MM.1S (cell line): ENCODE measurements at regions not wholly inside any gene's neighbourhood (a gene's known extent, or its start where the extent isn't known, plus 50 kb on each side); places are given as distances from the start of the nearest gene placed in this dataset.

ENCODE experiments used
- DNase-seq: peaks from one replicate; pipeline ENCODE4 v3.0.0-alpha.2; 2015
- H2AFZ ChIP-seq: fragments of 300-600 bp; sonication (generic); 2 replicates; pipeline ENCODE4 v1.6.0; 2016; ENCODE audit warnings: antibody characterized with exemption, low read length
- H3F3A ChIP-seq: fragments of 300-600 bp; sonication (generic); 2 replicates; pipeline ENCODE4 v1.6.1; 2016; ENCODE audit warnings: mild to moderate bottlenecking, antibody characterized with exemption, low read length, moderate library complexity, mixed read lengths; ENCODE audit not compliant: insufficient read depth
- H3K27ac ChIP-seq: fragments of 300-600 bp; sonication (generic); 2 replicates; pipeline ENCODE4 v1.5.1; 2016; ENCODE audit warnings: mild to moderate bottlenecking, low read length
- H3K27me3 ChIP-seq: fragments of 300-600 bp; sonication (generic); replicated peaks from 2 replicates; pipeline ENCODE4 v1.6.0; 2016; ENCODE audit warnings: low read length; ENCODE audit not compliant: insufficient read depth
- H3K36me3 ChIP-seq: fragments of 300-600 bp; sonication (generic); replicated peaks from 2 replicates; pipeline ENCODE4 v1.6.1; 2016; ENCODE audit warnings: mild to moderate bottlenecking, low read length, mixed read lengths; ENCODE audit not compliant: insufficient read depth
- H3K4me1 ChIP-seq: fragments of 300-600 bp; sonication (generic); 2 replicates; pipeline ENCODE4 v1.6.1; 2016; ENCODE audit warnings: low read length, mixed read lengths
- H3K4me2 ChIP-seq: fragments of 300-600 bp; sonication (generic); 2 replicates; pipeline ENCODE4 v1.6.0; 2016; ENCODE audit warnings: low read depth, low read length
- H3K4me3 ChIP-seq: fragments of 300-600 bp; sonication (generic); 2 replicates; pipeline ENCODE4 v1.5.1; 2016; ENCODE audit warnings: low read length, mixed read lengths
- H3K79me2 ChIP-seq: fragments of 300-600 bp; sonication (generic); 2 replicates; pipeline ENCODE4 v1.6.1; 2016; ENCODE audit warnings: mixed run types, low read length, mixed read lengths
- H3K9ac ChIP-seq: fragments of 300-600 bp; sonication (generic); 2 replicates; pipeline ENCODE4 v1.6.1; 2016; ENCODE audit warnings: low read length, mixed read lengths
- H3K9me2 ChIP-seq: fragments of 300-600 bp; sonication (generic); replicated peaks from 2 replicates; pipeline ENCODE4 v1.6.1; 2016; ENCODE audit warnings: mild to moderate bottlenecking, low read length, mixed read lengths; ENCODE audit not compliant: insufficient read depth
- H3K9me3 ChIP-seq: fragments of 300-600 bp; sonication (generic); replicated peaks from 2 replicates; pipeline ENCODE4 v1.6.1; 2016; ENCODE audit warnings: mild to moderate bottlenecking, low read length, mixed read lengths; ENCODE audit not compliant: insufficient read depth
- H4K20me1 ChIP-seq: fragments of 300-600 bp; sonication (generic); 2 replicates; pipeline ENCODE4 v1.6.1; 2016; ENCODE audit warnings: mild to moderate bottlenecking, low read length, moderate library complexity, mixed read lengths; ENCODE audit not compliant: insufficient read depth
- CTCF ChIP-seq: fragments of 300-600 bp; sonication (generic); IDR thresholded peaks from 2 replicates; pipeline ENCODE4 v1.5.1; 2016; ENCODE audit warnings: antibody characterized with exemption, low read length, mixed read lengths
- EZH2 ChIP-seq: fragments of 300-600 bp; sonication (generic); optimal IDR thresholded peaks from 2 replicates; pipeline ENCODE3; 2017; ENCODE audit warnings: low read depth, mild to moderate bottlenecking, antibody characterized with exemption, low read length, mixed read lengths
- EZH2phosphoT487 ChIP-seq: fragments of 300-600 bp; sonication (generic); IDR thresholded peaks from 2 replicates; pipeline ENCODE4 v1.6.1; 2018; ENCODE audit warnings: antibody characterized with exemption, low read length

- H3K9me3 ChIP-seq, result no peaks in the 10 kb centered on the region
- H3K4me2 ChIP-seq, result no peak overlapping the region
- no peak overlapping the region for H3K27ac ChIP-seq
- no peaks in the 10 kb centered on the region for H3K4me1 ChIP-seq
- H3K79me2 ChIP-seq, result no peaks in the 10 kb centered on the region
- H3K4me3 ChIP-seq, result no peak overlapping the region
- H2AFZ ChIP-seq, result no peak overlapping the region
- TF ChIP-seq EZH2 (no peak), EZH2phosphoT487 (no peak), CTCF (no peak)
- H3K9ac ChIP-seq, result no peak overlapping the region
- no peaks in the 10 kb centered on the region for H3K36me3 ChIP-seq
- peaks cover 86% of the 10 kb centered on the region for H3K27me3 ChIP-seq
- DNase-seq, result no peak
- H3K9me2 ChIP-seq, result no peaks in the 10 kb centered on the region
- no peaks in the 10 kb centered on the region for H3F3A ChIP-seq
- no peaks in the 10 kb centered on the region for H4K20me1 ChIP-seq
Measured at GRCh38 chr1:5724847-5725246, 267.4 kb downstream of the NPHP4 start.

- no peaks in the 10 kb centered on the region for H3K4me1 ChIP-seq
- no peaks in the 10 kb centered on the region for H3K9me3 ChIP-seq
- peaks cover 85% of the 10 kb centered on the region for H3K27me3 ChIP-seq
- TF ChIP-seq EZH2 (no peak), EZH2phosphoT487 (no peak), CTCF (no peak)
- H2AFZ ChIP-seq, result no peak overlapping the region
- no peaks in the 10 kb centered on the region for H3K36me3 ChIP-seq
- DNase-seq, result no peak
- no peak overlapping the region for H3K27ac ChIP-seq
- H3K9me2 ChIP-seq, result no peaks in the 10 kb centered on the region
- no peaks in the 10 kb centered on the region for H3K79me2 ChIP-seq
- H3K4me2 ChIP-seq, result no peak overlapping the region
- no peaks in the 10 kb centered on the region for H4K20me1 ChIP-seq
- H3K9ac ChIP-seq, result no peak overlapping the region
- no peak overlapping the region for H3K4me3 ChIP-seq
- H3F3A ChIP-seq, result no peaks in the 10 kb centered on the region
Measured at GRCh38 chr1:5722635-5723164, 269.5 kb downstream of the NPHP4 start.

- no peak overlapping the region for H3K4me2 ChIP-seq
- no peak overlapping the region for H3K9ac ChIP-seq
- H3K9me3 ChIP-seq, result no peaks in the 10 kb centered on the region
- no peak for TF ChIP-seq CTCF
- TF ChIP-seq EZH2, result no peak
- TF ChIP-seq EZH2phosphoT487, result no peak
- H3K4me1 ChIP-seq, result no peaks in the 10 kb centered on the region
- H4K20me1 ChIP-seq, result no peaks in the 10 kb centered on the region
- H2AFZ ChIP-seq, result no peak overlapping the region
- H3K36me3 ChIP-seq, result no peaks in the 10 kb centered on the region
- no peaks in the 10 kb centered on the region for H3K79me2 ChIP-seq
- peaks cover 88% of the 10 kb centered on the region for H3K27me3 ChIP-seq
- H3K9me2 ChIP-seq, result no peaks in the 10 kb centered on the region
- no peaks in the 10 kb centered on the region for H3F3A ChIP-seq
- H3K4me3 ChIP-seq, result no peak overlapping the region
- H3K27ac ChIP-seq, result no peak overlapping the region
- no peak for DNase-seq
Measured at GRCh38 chr1:5721634-5722215, 270.5 kb downstream of the NPHP4 start.
